ENCODE measurements at regions not wholly inside any gene's neighbourhood (a gene's known extent, or its start where the extent isn't known, plus 50 kb on each side); places are given as distances from the start of the nearest gene placed in this dataset.

GRCh38 chr2:116719836-116720235 is 1094.7 kb upstream of the DDX18 start:
- no peak overlapping the region for H3K9ac ChIP-seq
- no peak for DNase-seq
- in situ Hi-C loops (cut with MboI): no loop called here
- H3K9me3 ChIP-seq (ENCODE audit: low read depth): no peaks in the 10 kb centered on the region
- no peak overlapping the region for H3K4me3 ChIP-seq
- no peak overlapping the region for H2AFZ ChIP-seq
- TF ChIP-seq EZH2 (IDR thresholded peaks at IDR 0.05; ENCODE audit: insufficient read depth, poor library complexity, severe bottlenecking): no peak
- TF ChIP-seq EZH2phosphoT487 (IDR thresholded peaks at IDR 0.05; ENCODE audit: insufficient read depth, low read depth): no peak
- no peaks in the 10 kb centered on the region for H3F3A ChIP-seq (ENCODE audit: insufficient read depth)
- no peaks in the 10 kb centered on the region for H3K27me3 ChIP-seq (replicated peaks; ENCODE audit: insufficient read depth)
- no peak overlapping the region for H3K4me2 ChIP-seq (ENCODE audit: unreplicated experiment)
- no peaks in the 10 kb centered on the region for H3K36me3 ChIP-seq (ENCODE audit: low read depth)
- H3K79me2 ChIP-seq (ENCODE audit: insufficient read depth): no peaks in the 10 kb centered on the region
- 17 to 19% methylated on average over 2 of the region's 2 CpGs for WGBS, 2 experiments (ENCODE audit: low coverage in 1 of 2, low lambda C conversion rate in 2 of 2, missing lambda C conversion rate in 2 of 2)
- H4K20me1 ChIP-seq (ENCODE audit: insufficient read depth): no peaks in the 10 kb centered on the region
- H3K9me2 ChIP-seq (ENCODE audit: insufficient read depth): no peaks in the 10 kb centered on the region
- no peak overlapping the region for H3K27ac ChIP-seq
- H3K4me1 ChIP-seq (ENCODE audit: insufficient read depth): no peaks in the 10 kb centered on the region

DNA sequence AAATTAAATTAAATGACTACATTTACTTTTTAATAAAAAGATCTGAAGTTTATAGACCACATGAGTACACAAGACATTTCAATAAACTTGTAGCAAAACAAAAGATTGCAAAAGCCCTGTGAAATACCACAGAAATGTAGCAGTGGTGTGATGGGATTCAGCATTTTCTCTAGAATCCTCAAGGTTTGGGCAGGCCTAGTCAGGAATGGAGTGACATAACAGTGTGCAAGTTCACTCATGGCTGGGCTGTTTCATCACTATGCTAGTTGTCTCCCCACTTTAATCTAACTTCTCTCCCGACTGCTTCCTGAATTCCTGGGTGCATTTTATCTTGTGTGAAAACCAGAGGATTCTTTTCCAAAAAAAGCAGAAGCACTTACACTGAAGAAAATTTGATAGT is 1089.9 kb upstream of the DDX18 start:
- no peak overlapping the region for H3K4me2 ChIP-seq (ENCODE audit: unreplicated experiment)
- no peaks in the 10 kb centered on the region for H3K9me2 ChIP-seq (ENCODE audit: insufficient read depth)
- no peaks in the 10 kb centered on the region for H3K27me3 ChIP-seq (replicated peaks; ENCODE audit: insufficient read depth)
- 10 to 20% methylated on average over 1 of the region's 1 CpG for WGBS, 2 experiments (ENCODE audit: low coverage in 1 of 2, low lambda C conversion rate in 2 of 2, missing lambda C conversion rate in 2 of 2)
- H3K4me3 ChIP-seq: no peak overlapping the region
- H3K9ac ChIP-seq: no peak overlapping the region
- no peaks in the 10 kb centered on the region for H3F3A ChIP-seq (ENCODE audit: insufficient read depth)
- TF ChIP-seq EZH2 (IDR thresholded peaks at IDR 0.05; ENCODE audit: insufficient read depth, poor library complexity, severe bottlenecking): no peak
- H2AFZ ChIP-seq: no peak overlapping the region
- H3K9me3 ChIP-seq (ENCODE audit: low read depth): no peaks in the 10 kb centered on the region
- H4K20me1 ChIP-seq (ENCODE audit: insufficient read depth): no peaks in the 10 kb centered on the region
- DNase-seq: no peak
- H3K27ac ChIP-seq: no peak overlapping the region
- H3K36me3 ChIP-seq (ENCODE audit: low read depth): no peaks in the 10 kb centered on the region
- no peaks in the 10 kb centered on the region for H3K4me1 ChIP-seq (ENCODE audit: insufficient read depth)
- in situ Hi-C loops (cut with MboI): no loop called here
- H3K79me2 ChIP-seq (ENCODE audit: insufficient read depth): no peaks in the 10 kb centered on the region

DNA sequence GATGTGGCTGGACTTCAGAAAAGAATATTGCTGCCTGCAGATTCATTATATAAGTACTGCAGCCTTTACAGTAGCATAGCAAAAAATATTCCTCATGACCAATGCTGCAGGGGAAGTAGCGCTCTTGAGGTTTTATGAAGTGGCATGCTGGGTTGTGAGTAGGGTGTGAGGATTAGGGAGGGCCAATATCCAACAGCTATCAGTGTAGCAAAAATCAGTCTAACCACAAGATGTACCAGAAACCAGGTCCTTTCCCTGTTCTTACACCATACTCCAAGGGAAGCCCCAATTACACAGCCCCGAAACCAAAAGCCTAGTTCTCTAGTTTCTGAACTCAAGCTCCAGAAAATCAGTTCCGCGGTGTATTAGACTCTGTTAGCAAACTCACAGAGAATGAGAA is 1082.2 kb upstream of the DDX18 start:
- no peaks in the 10 kb centered on the region for H3K4me1 ChIP-seq (ENCODE audit: insufficient read depth)
- 59 to 62% methylated on average over 4 of the region's 4 CpGs for WGBS, 2 experiments (ENCODE audit: low coverage in 1 of 2, low lambda C conversion rate in 2 of 2, missing lambda C conversion rate in 2 of 2)

DNA sequence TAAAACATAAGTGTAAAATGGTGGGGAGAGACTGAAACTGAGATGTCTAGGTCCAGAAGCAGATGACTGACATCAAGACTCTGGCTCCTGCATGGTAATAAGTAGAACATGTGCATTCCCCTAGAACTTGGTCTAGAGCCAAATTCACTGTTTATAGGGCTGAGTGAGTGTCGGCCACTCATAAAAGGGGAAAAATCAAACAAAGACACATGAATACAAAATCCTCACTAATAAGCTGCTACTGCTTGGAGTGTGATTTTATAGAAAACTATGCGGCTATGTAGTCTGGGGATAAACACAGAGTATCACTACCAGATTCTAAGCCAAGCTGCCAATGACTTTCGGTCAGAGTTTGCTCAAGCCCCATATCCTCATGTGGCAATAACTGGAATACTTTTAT is 1080.8 kb upstream of the DDX18 start:
- Histone ChIP-seq H3K4me1 (ENCODE audit: insufficient read depth) (no peaks in the 10 kb centered on the region), H3K4me2 (ENCODE audit: unreplicated experiment) (no peak overlapping the region)

More for the DNA sequence above, 1082.2 kb upstream of the DDX18 start:
- Histone ChIP-seq H3K27ac (no peak overlapping the region), H3K9me3 (ENCODE audit: low read depth) (no peaks in the 10 kb centered on the region), H3K4me2 (ENCODE audit: unreplicated experiment) (no peak overlapping the region), H2AFZ (no peak overlapping the region), H3K27me3 (replicated peaks; ENCODE audit: insufficient read depth) (no peaks in the 10 kb centered on the region), H3F3A (ENCODE audit: insufficient read depth) (no peaks in the 10 kb centered on the region), H4K20me1 (ENCODE audit: insufficient read depth) (no peaks in the 10 kb centered on the region), H3K9me2 (ENCODE audit: insufficient read depth) (no peaks in the 10 kb centered on the region), H3K79me2 (ENCODE audit: insufficient read depth) (no peaks in the 10 kb centered on the region), H3K9ac (no peak overlapping the region), H3K36me3 (ENCODE audit: low read depth) (no peaks in the 10 kb centered on the region), H3K4me3 (no peak overlapping the region)
- TF ChIP-seq EZH2 (IDR thresholded peaks at IDR 0.05; ENCODE audit: insufficient read depth, poor library complexity, severe bottlenecking): no peak
- no peak for TF ChIP-seq EZH2phosphoT487 (IDR thresholded peaks at IDR 0.05; ENCODE audit: insufficient read depth, low read depth)
- DNase-seq: no peak
- in situ Hi-C loops (cut with MboI): no loop called here

DNA sequence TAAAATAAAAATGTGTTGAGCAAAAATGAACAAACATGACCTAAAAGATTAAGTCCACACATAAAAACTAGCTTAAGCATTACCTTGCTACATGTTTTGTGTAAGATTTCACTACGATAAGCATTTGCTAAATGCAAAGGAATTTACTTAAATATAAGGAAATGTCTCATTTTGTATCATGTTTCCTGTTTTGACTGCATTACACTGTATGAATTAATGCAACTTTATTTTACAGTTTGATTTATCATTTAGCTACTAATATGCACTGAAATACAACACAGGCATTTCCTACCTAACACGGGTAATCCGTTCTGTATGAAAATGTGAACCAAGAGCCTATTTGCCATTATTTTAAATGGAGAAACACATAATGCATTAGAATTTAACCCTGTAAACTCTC is 1076.5 kb upstream of the DDX18 start:
- H3K9me2 ChIP-seq (ENCODE audit: insufficient read depth): no peaks in the 10 kb centered on the region
- no peaks in the 10 kb centered on the region for H3K36me3 ChIP-seq (ENCODE audit: low read depth)
- no peak for TF ChIP-seq EZH2 (IDR thresholded peaks at IDR 0.05; ENCODE audit: insufficient read depth, poor library complexity, severe bottlenecking)
- no peak for TF ChIP-seq EZH2phosphoT487 (IDR thresholded peaks at IDR 0.05; ENCODE audit: insufficient read depth, low read depth)
- H3K27me3 ChIP-seq (replicated peaks; ENCODE audit: insufficient read depth): no peaks in the 10 kb centered on the region
- DNase-seq: no peak
- H3K9ac ChIP-seq: no peak overlapping the region
- no peaks in the 10 kb centered on the region for H4K20me1 ChIP-seq (ENCODE audit: insufficient read depth)
- in situ Hi-C loops (cut with MboI): no loop called here
- H3F3A ChIP-seq (ENCODE audit: insufficient read depth): no peaks in the 10 kb centered on the region
- 29 to 32% methylated on average over 3 of the region's 3 CpGs for WGBS, 2 experiments (ENCODE audit: low coverage in 1 of 2, low lambda C conversion rate in 2 of 2, missing lambda C conversion rate in 2 of 2)
- H3K4me2 ChIP-seq (ENCODE audit: unreplicated experiment): no peak overlapping the region
- no peak overlapping the region for H3K27ac ChIP-seq
- no peaks in the 10 kb centered on the region for H3K79me2 ChIP-seq (ENCODE audit: insufficient read depth)
- H3K9me3 ChIP-seq (ENCODE audit: low read depth): no peaks in the 10 kb centered on the region
- no peak overlapping the region for H3K4me3 ChIP-seq
- no peak overlapping the region for H2AFZ ChIP-seq
- H3K4me1 ChIP-seq (ENCODE audit: insufficient read depth): no peaks in the 10 kb centered on the region

More for the DNA sequence above, 1080.8 kb upstream of the DDX18 start:
- Histone ChIP-seq H4K20me1 (ENCODE audit: insufficient read depth) (no peaks in the 10 kb centered on the region), H3K9me2 (ENCODE audit: insufficient read depth) (no peaks in the 10 kb centered on the region), H2AFZ (no peak overlapping the region), H3F3A (ENCODE audit: insufficient read depth) (no peaks in the 10 kb centered on the region), H3K36me3 (ENCODE audit: low read depth) (no peaks in the 10 kb centered on the region), H3K79me2 (ENCODE audit: insufficient read depth) (no peaks in the 10 kb centered on the region), H3K9me3 (ENCODE audit: low read depth) (no peaks in the 10 kb centered on the region), H3K27ac (no peak overlapping the region), H3K4me3 (no peak overlapping the region), H3K27me3 (replicated peaks; ENCODE audit: insufficient read depth) (no peaks in the 10 kb centered on the region), H3K9ac (no peak overlapping the region)
- in situ Hi-C loops (cut with MboI): no loop called here
- no peak for DNase-seq
- TF ChIP-seq EZH2phosphoT487 (IDR thresholded peaks at IDR 0.05; ENCODE audit: insufficient read depth, low read depth): no peak
- no peak for TF ChIP-seq EZH2 (IDR thresholded peaks at IDR 0.05; ENCODE audit: insufficient read depth, poor library complexity, severe bottlenecking)
- 1 to 15% methylated on average over 3 of the region's 3 CpGs for WGBS, 2 experiments (ENCODE audit: low coverage in 1 of 2, low lambda C conversion rate in 2 of 2, missing lambda C conversion rate in 2 of 2)
